MM.1S (cell line): ENCODE measurements at regions not wholly inside any gene's neighbourhood (a gene's known extent, or its start where the extent isn't known, plus 50 kb on each side); places are given as distances from the start of the nearest gene placed in this dataset.

Experiments used
- DNase-seq: peaks from one replicate; pipeline ENCODE4 v3.0.0-alpha.2; 2015
- H2AFZ ChIP-seq: fragments of 300-600 bp; sonication (generic); 2 replicates; pipeline ENCODE4 v1.6.0; 2016; ENCODE audit warnings: antibody characterized with exemption, low read length
- H3F3A ChIP-seq: fragments of 300-600 bp; sonication (generic); 2 replicates; pipeline ENCODE4 v1.6.1; 2016; ENCODE audit warnings: mild to moderate bottlenecking, antibody characterized with exemption, low read length, moderate library complexity, mixed read lengths; ENCODE audit not compliant: insufficient read depth
- H3K27ac ChIP-seq: fragments of 300-600 bp; sonication (generic); 2 replicates; pipeline ENCODE4 v1.5.1; 2016; ENCODE audit warnings: mild to moderate bottlenecking, low read length
- H3K27me3 ChIP-seq: fragments of 300-600 bp; sonication (generic); replicated peaks from 2 replicates; pipeline ENCODE4 v1.6.0; 2016; ENCODE audit warnings: low read length; ENCODE audit not compliant: insufficient read depth
- H3K36me3 ChIP-seq: fragments of 300-600 bp; sonication (generic); replicated peaks from 2 replicates; pipeline ENCODE4 v1.6.1; 2016; ENCODE audit warnings: mild to moderate bottlenecking, low read length, mixed read lengths; ENCODE audit not compliant: insufficient read depth
- H3K4me1 ChIP-seq: fragments of 300-600 bp; sonication (generic); 2 replicates; pipeline ENCODE4 v1.6.1; 2016; ENCODE audit warnings: low read length, mixed read lengths
- H3K4me2 ChIP-seq: fragments of 300-600 bp; sonication (generic); 2 replicates; pipeline ENCODE4 v1.6.0; 2016; ENCODE audit warnings: low read depth, low read length
- H3K4me3 ChIP-seq: fragments of 300-600 bp; sonication (generic); 2 replicates; pipeline ENCODE4 v1.5.1; 2016; ENCODE audit warnings: low read length, mixed read lengths
- H3K79me2 ChIP-seq: fragments of 300-600 bp; sonication (generic); 2 replicates; pipeline ENCODE4 v1.6.1; 2016; ENCODE audit warnings: mixed run types, low read length, mixed read lengths
- H3K9ac ChIP-seq: fragments of 300-600 bp; sonication (generic); 2 replicates; pipeline ENCODE4 v1.6.1; 2016; ENCODE audit warnings: low read length, mixed read lengths
- H3K9me2 ChIP-seq: fragments of 300-600 bp; sonication (generic); replicated peaks from 2 replicates; pipeline ENCODE4 v1.6.1; 2016; ENCODE audit warnings: mild to moderate bottlenecking, low read length, mixed read lengths; ENCODE audit not compliant: insufficient read depth
- H3K9me3 ChIP-seq: fragments of 300-600 bp; sonication (generic); replicated peaks from 2 replicates; pipeline ENCODE4 v1.6.1; 2016; ENCODE audit warnings: mild to moderate bottlenecking, low read length, mixed read lengths; ENCODE audit not compliant: insufficient read depth
- H4K20me1 ChIP-seq: fragments of 300-600 bp; sonication (generic); 2 replicates; pipeline ENCODE4 v1.6.1; 2016; ENCODE audit warnings: mild to moderate bottlenecking, low read length, moderate library complexity, mixed read lengths; ENCODE audit not compliant: insufficient read depth
- EZH2 ChIP-seq: fragments of 300-600 bp; sonication (generic); optimal IDR thresholded peaks from 2 replicates; pipeline ENCODE3; 2017; ENCODE audit warnings: low read depth, mild to moderate bottlenecking, antibody characterized with exemption, low read length, mixed read lengths
- EZH2phosphoT487 ChIP-seq: fragments of 300-600 bp; sonication (generic); IDR thresholded peaks from 2 replicates; pipeline ENCODE4 v1.6.1; 2018; ENCODE audit warnings: antibody characterized with exemption, low read length
- TF ChIP-seq, protein P1 (sequence below): fragments of 300-600 bp; sonication (generic); IDR thresholded peaks from 2 replicates; pipeline ENCODE4 v1.5.1; 2016; ENCODE audit warnings: antibody characterized with exemption, low read length, mixed read lengths

DNA sequence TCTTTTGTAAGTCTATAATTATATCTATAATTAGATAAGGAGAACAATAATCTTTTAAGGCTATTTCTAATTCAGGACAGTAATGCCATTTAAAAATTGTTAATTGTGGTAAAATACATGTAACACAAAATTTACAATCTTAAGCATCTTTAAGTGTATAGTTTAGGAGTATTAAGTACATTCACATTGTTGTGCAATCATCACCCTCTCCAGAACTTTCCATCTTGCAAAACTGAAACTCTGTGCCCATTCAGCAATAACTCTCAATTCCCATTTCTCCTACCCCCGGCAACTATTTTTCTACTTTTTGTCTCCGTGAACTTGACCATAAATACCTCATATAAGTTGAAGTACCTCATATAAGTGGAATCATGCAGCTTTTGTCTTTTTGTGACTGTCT lies 93.9 kb upstream of the KCNA3 start:
- H3F3A ChIP-seq: no peaks in the 10 kb centered on the region
- no peaks in the 10 kb centered on the region for H3K9me2 ChIP-seq
- H3K79me2 ChIP-seq: no peaks in the 10 kb centered on the region
- H3K4me3 ChIP-seq: no peak overlapping the region
- no peak overlapping the region for H3K9ac ChIP-seq
- no peak overlapping the region for H3K4me2 ChIP-seq
- H3K27ac ChIP-seq: no peak overlapping the region
- no peaks in the 10 kb centered on the region for H4K20me1 ChIP-seq
- peaks cover 28% of the 10 kb centered on the region for H3K4me1 ChIP-seq
- no peaks in the 10 kb centered on the region for H3K27me3 ChIP-seq
- no peak for DNase-seq
- H3K9me3 ChIP-seq: no peaks in the 10 kb centered on the region
- no peaks in the 10 kb centered on the region for H3K36me3 ChIP-seq
- no peak overlapping the region for H2AFZ ChIP-seq
- TF ChIP-seq EZH2 (no peak), EZH2phosphoT487 (no peak)
- TF ChIP-seq, protein P1, sequence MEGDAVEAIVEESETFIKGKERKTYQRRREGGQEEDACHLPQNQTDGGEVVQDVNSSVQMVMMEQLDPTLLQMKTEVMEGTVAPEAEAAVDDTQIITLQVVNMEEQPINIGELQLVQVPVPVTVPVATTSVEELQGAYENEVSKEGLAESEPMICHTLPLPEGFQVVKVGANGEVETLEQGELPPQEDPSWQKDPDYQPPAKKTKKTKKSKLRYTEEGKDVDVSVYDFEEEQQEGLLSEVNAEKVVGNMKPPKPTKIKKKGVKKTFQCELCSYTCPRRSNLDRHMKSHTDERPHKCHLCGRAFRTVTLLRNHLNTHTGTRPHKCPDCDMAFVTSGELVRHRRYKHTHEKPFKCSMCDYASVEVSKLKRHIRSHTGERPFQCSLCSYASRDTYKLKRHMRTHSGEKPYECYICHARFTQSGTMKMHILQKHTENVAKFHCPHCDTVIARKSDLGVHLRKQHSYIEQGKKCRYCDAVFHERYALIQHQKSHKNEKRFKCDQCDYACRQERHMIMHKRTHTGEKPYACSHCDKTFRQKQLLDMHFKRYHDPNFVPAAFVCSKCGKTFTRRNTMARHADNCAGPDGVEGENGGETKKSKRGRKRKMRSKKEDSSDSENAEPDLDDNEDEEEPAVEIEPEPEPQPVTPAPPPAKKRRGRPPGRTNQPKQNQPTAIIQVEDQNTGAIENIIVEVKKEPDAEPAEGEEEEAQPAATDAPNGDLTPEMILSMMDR: no peak

DNA sequence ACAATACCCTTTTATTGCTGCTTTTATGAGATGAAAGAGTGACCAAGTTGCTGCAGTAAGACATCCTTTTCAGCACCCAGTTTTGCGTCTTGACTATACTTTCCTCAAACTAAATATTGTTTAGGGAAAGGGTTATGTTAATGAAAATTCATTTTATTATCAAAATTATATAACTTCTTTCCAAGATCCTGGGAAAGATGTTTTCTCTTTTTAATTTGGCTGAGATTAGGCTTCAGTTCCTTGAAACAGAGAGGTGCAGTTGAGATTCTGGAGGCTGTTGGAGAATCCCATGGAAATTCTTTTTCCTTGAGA lies 91.6 kb upstream of the KCNA3 start:
- DNase-seq: no peak
- no peak overlapping the region for H3K9ac ChIP-seq
- H3K79me2 ChIP-seq: no peaks in the 10 kb centered on the region
- TF ChIP-seq, protein P1: 0 out of 2 replicates have a peak, but pooled peaks have one; percentile 0
- no peak for TF ChIP-seq EZH2
- H3K36me3 ChIP-seq: no peaks in the 10 kb centered on the region
- H4K20me1 ChIP-seq: no peaks in the 10 kb centered on the region
- no peaks in the 10 kb centered on the region for H3K9me2 ChIP-seq
- H3K4me1 ChIP-seq: peaks cover 18% of the 10 kb centered on the region
- no peak overlapping the region for H3K27ac ChIP-seq
- no peak overlapping the region for H3K4me2 ChIP-seq
- H3K4me3 ChIP-seq: no peak overlapping the region
- H3F3A ChIP-seq: no peaks in the 10 kb centered on the region
- H2AFZ ChIP-seq: no peak overlapping the region
- no peaks in the 10 kb centered on the region for H3K9me3 ChIP-seq
- H3K27me3 ChIP-seq: no peaks in the 10 kb centered on the region

DNA sequence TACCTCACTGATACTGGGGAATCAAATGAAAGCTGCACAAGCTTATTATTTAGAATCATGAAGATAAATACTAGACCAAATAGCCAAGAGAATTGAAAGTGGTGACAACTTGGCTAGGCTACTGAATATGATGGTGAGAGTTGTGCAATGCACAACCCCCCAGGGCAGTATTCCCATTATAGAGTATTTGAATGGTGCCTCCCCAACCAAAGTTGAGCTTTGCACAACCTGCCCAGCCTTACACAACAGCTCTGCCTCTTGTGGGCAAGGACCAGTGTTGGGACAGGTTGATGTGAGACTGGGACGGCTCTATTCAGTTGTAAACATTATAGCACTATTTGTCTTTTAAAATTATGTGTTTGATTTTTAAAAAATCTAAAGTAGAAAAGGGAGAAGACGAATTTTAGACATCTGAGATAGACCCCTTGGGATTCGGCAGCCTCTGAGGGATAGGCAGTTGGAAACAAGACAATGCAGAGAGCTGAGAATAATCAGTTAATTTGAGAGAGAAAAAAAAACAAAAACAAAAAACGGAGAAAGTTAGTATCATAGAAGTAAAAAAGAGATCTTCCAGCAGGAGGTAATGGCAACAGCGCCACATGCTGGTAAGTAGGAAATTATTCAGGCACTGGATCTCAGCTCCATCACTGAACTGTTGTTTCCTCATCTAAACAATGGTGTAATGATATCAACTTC lies 91.0 kb upstream of the KCNA3 start:
- H3K4me2 ChIP-seq: peak overlapping the region; percentile 49; the same call in 1 of the 2 replicates
- no peak overlapping the region for H2AFZ ChIP-seq
- no peak for TF ChIP-seq EZH2
- TF ChIP-seq, protein P1: peak; percentile 59

More for the DNA sequence above, 91.0 kb upstream of the KCNA3 start:
- Histone ChIP-seq H3K27ac (no peak overlapping the region), H3K36me3 (no peaks in the 10 kb centered on the region), H3K4me1 (peaks cover 15% of the 10 kb centered on the region), H4K20me1 (no peaks in the 10 kb centered on the region), H3F3A (no peaks in the 10 kb centered on the region), H3K4me3 (no peak overlapping the region), H3K9me3 (no peaks in the 10 kb centered on the region), H3K79me2 (no peaks in the 10 kb centered on the region), H3K9ac (0 out of 2 replicates have a peak overlapping the region, but pooled peaks have one; percentile 8), H3K27me3 (no peaks in the 10 kb centered on the region), H3K9me2 (no peaks in the 10 kb centered on the region)
- peak; percentile 57 for DNase-seq
